A673 (cell line): ENCODE measurements at regions not wholly inside any gene's neighbourhood (a gene's known extent, or its start where the extent isn't known, plus 50 kb on each side); places are given as distances from the start of the nearest gene placed in this dataset.

ENCODE experiments used
- EZH2 ChIP-seq: fragments of 200-600 bp; sonication (generic); IDR thresholded peaks from 2 replicates; pipeline ENCODE4 v1.6.1; 2017; ENCODE audit warnings: borderline replicate concordance, low read depth, mild to moderate bottlenecking, mixed read lengths, antibody characterized with exemption, low read length; ENCODE audit not compliant: poor library complexity, severe bottlenecking
- TF ChIP-seq, protein P1 (sequence below): fragments of 300-800, 200-600 bp; sonication (generic); conservative IDR thresholded peaks from 2 replicates; pipeline ENCODE4 v1.5.1; 2017; ENCODE audit warnings: low read depth, mild to moderate bottlenecking, antibody characterized with exemption, low read length, moderate library complexity, mixed read lengths

- TF ChIP-seq, protein P1, sequence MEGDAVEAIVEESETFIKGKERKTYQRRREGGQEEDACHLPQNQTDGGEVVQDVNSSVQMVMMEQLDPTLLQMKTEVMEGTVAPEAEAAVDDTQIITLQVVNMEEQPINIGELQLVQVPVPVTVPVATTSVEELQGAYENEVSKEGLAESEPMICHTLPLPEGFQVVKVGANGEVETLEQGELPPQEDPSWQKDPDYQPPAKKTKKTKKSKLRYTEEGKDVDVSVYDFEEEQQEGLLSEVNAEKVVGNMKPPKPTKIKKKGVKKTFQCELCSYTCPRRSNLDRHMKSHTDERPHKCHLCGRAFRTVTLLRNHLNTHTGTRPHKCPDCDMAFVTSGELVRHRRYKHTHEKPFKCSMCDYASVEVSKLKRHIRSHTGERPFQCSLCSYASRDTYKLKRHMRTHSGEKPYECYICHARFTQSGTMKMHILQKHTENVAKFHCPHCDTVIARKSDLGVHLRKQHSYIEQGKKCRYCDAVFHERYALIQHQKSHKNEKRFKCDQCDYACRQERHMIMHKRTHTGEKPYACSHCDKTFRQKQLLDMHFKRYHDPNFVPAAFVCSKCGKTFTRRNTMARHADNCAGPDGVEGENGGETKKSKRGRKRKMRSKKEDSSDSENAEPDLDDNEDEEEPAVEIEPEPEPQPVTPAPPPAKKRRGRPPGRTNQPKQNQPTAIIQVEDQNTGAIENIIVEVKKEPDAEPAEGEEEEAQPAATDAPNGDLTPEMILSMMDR, result no peak
- TF ChIP-seq EZH2, result no peak
Observed at GRCh38 chr13:86960876-86961275, 710.3 kb upstream of the SLITRK5 start.
